Caco-2 (cell line): ENCODE measurements at regions not wholly inside any gene's neighbourhood (a gene's known extent, or its start where the extent isn't known, plus 50 kb on each side); places are given as distances from the start of the nearest gene placed in this dataset.
"Not testable (repeated sequence)": the region's sequence is repeated elsewhere in the genome, so short reads cannot be mapped to it uniquely, and the experiment has no call there.

ENCODE experiments used
- BruUV-seq: library from RNA; stranded (reverse); fragments of 400-500 nt; replicated peaks from 2 replicates; lab custom pipeline; 2021; lab: Mats Ljungman, UMichigan
- CTCF ChIA-PET: fragments of 300-600 bp; sonication (Branson Sonifier 250); formaldehyde crosslinking; loops from one replicate; lab custom pipeline; 2022; ENCODE audit warnings: antibody characterized with exemption; lab: Charles Lee
- POLR2A ChIA-PET: fragments of 300-600 bp; sonication (Branson Sonifier 250); formaldehyde crosslinking; loops from one replicate; lab custom pipeline; 2022; ENCODE audit warnings: antibody characterized with exemption; lab: Charles Lee
- DNase-seq, 2 experiments: peaks; one replicate each; pipeline versions ENCODE4 v3.0.0 to v3.0.0-alpha.2; 2020 to 2022
- H3K27me3 ChIP-seq: replicated peaks from 2 replicates; pipeline ENCODE4 v1.6.0; 2011; ENCODE audit warnings: low read length; ENCODE audit not compliant: control insufficient read depth, insufficient read depth
- H3K36me3 ChIP-seq: 2 replicates; pipeline ENCODE4 v1.5.1; 2011; ENCODE audit warnings: low read length; ENCODE audit not compliant: control insufficient read depth, insufficient read depth
- H3K4me1 ChIP-seq: fragments of 250-450 bp; sonication (Bioruptor Pico); 2 replicates; pipeline ENCODE4 v1.5.1; 2020; ENCODE audit warnings: mild to moderate bottlenecking
- H3K4me3 ChIP-seq: 2 replicates; pipeline ENCODE4 v1.5.1; 2011; ENCODE audit warnings: low read depth, mild to moderate bottlenecking, control low read depth, low read length
- H3K9me3 ChIP-seq: fragments of 250-450 bp; sonication (Bioruptor Pico); 2 replicates; pipeline ENCODE4 v1.5.1; 2020; ENCODE audit warnings: mild to moderate bottlenecking, moderate library complexity
- H3K27ac Mint-ChIP-seq: one replicate; pipeline ENCODE4 v1.8.0; 2022; ENCODE audit warnings: mixed read lengths; ENCODE audit not compliant: unreplicated experiment
- H3K27me3 Mint-ChIP-seq: one replicate; pipeline ENCODE4 v1.8.0; 2022; ENCODE audit warnings: mixed read lengths; ENCODE audit not compliant: insufficient read depth, unreplicated experiment
- H3K36me3 Mint-ChIP-seq: one replicate; pipeline ENCODE4 v1.8.0; 2022; ENCODE audit warnings: mild to moderate bottlenecking, mixed read lengths; ENCODE audit not compliant: insufficient read depth, unreplicated experiment
- H3K4me1 Mint-ChIP-seq: one replicate; pipeline ENCODE4 v1.8.0; 2022; ENCODE audit warnings: low read depth, mixed read lengths; ENCODE audit not compliant: unreplicated experiment
- H3K4me3 Mint-ChIP-seq: one replicate; pipeline ENCODE4 v1.8.0; 2022; ENCODE audit warnings: mild to moderate bottlenecking, moderate library complexity, mixed read lengths; ENCODE audit not compliant: unreplicated experiment
- H3K9me3 Mint-ChIP-seq: one replicate; pipeline ENCODE4 v1.8.0; 2022; ENCODE audit warnings: mixed read lengths; ENCODE audit not compliant: unreplicated experiment
- intact Hi-C: fragments of 100-400 bp; cut with micrococcal nuclease; formaldehyde crosslinking; loops from one replicate; pipeline ENCODE4 v1.10.0; 2022; ENCODE audit not compliant: unreplicated experiment
- TF ChIP-seq, protein P1 (sequence below), 2 experiments: fragments of 200-600 bp in 1 of 2; IDR thresholded peaks; 1 replicate in 1 of 2; 2 replicates in 1 of 2; pipeline versions ENCODE4 v1.5.1 to v1.8.0; 2011 to 2022; ENCODE audit warnings: antibody characterized with exemption in 1 of 2, control low read depth in 1 of 2, inconsistent platforms in 1 of 2, low read depth in 1 of 2, low read length in 1 of 2, mild to moderate bottlenecking in 1 of 2, moderate library complexity in 1 of 2; ENCODE audit not compliant: insufficient read depth in 1 of 2, severe bottlenecking in 1 of 2, unreplicated experiment in 1 of 2

DNA sequence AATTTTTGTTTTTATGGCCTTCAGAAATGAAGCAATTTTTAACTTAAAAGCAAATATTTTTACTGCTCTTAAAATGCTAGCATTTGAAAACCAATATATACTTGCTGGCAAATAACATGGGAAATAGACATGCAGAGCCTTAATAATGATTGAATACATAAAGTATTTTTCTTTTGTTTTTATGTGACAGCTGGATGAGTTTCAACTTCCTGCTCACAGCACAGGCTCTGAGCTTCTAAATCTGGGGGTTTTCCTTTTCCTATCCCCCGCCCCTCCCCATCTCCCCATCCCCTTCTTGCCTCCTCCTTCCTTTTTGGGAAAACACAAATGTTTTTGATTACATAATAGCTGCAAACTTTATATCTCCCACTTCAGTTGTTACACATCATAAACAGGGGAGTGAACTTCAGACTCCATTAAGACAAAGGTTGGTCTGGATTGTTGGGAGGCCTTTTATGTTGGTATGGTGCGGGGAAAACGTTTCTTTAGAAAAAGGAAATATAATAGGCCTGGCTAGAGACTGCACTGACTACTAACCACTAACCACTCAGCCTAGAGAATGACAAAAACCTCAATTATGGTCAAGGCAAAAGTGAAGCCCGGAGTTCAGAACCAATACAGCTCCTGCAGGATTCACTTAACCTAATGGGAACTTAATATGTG lies 116.1 kb upstream of the GORAB start:
- H3K9me3 ChIP-seq: no peaks in the 10 kb centered on the region
- intact Hi-C loops: no loop called here
- BruUV-seq: no TSS peak
- H3K27me3 ChIP-seq: no peaks in the 10 kb centered on the region
- Mint-ChIP-seq H3K27me3 (peaks cover 3% of the 10 kb centered on the region), H3K9me3 (no peaks in the 10 kb centered on the region), H3K36me3 (no peaks in the 10 kb centered on the region), H3K27ac (no peak overlapping the region), H3K4me3 (no peak overlapping the region), H3K4me1 (no peaks in the 10 kb centered on the region)
- H3K36me3 ChIP-seq: no peaks in the 10 kb centered on the region
- DNase-seq: no peak
- no peaks in the 10 kb centered on the region for H3K4me1 ChIP-seq
- ChIA-PET POLR2A (interaction anchor here (0.7 kb wide), 1 partner anchor 523 kb away, joined by 5 read pairs; no protein-coding TSS in a partner anchor), CTCF (no interaction called here)
- H3K4me3 ChIP-seq: no peak overlapping the region
- TF ChIP-seq, protein P1, sequence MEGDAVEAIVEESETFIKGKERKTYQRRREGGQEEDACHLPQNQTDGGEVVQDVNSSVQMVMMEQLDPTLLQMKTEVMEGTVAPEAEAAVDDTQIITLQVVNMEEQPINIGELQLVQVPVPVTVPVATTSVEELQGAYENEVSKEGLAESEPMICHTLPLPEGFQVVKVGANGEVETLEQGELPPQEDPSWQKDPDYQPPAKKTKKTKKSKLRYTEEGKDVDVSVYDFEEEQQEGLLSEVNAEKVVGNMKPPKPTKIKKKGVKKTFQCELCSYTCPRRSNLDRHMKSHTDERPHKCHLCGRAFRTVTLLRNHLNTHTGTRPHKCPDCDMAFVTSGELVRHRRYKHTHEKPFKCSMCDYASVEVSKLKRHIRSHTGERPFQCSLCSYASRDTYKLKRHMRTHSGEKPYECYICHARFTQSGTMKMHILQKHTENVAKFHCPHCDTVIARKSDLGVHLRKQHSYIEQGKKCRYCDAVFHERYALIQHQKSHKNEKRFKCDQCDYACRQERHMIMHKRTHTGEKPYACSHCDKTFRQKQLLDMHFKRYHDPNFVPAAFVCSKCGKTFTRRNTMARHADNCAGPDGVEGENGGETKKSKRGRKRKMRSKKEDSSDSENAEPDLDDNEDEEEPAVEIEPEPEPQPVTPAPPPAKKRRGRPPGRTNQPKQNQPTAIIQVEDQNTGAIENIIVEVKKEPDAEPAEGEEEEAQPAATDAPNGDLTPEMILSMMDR (IDR thresholded peaks at IDR 0.05; ENCODE audit: insufficient read depth in 1 of 2, low read depth in 1 of 2, low read length in 1 of 2, severe bottlenecking in 1 of 2, unreplicated experiment in 1 of 2): no peak

DNA sequence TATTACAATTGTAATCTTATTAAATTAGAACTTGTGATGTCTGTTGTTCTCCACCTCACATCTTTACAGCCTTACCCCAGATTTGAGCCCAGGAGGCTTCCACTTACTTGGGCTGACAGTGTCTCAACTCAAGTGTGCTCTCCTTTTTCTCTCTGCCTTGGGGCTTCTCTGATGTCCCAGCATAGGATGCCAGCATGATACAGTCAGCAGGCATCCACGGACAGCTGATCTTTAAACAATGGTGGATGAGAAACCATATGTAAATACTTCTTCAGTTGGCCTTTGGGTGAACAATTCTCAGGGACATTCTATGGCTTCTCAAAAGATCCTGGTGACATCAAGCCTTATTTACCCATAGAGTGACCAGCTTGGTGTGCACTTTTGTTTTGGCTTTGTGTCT lies 107.6 kb upstream of the GORAB start:
- DNase-seq: no peak
- POLR2A ChIA-PET: no interaction called here
- Mint-ChIP-seq H3K27ac (no peak overlapping the region), H3K27me3 (no peaks in the 10 kb centered on the region), H3K9me3 (no peaks in the 10 kb centered on the region), H3K36me3 (no peaks in the 10 kb centered on the region), H3K4me1 (no peaks in the 10 kb centered on the region), H3K4me3 (no peak overlapping the region)
- no peaks in the 10 kb centered on the region for H3K36me3 ChIP-seq
- CTCF ChIA-PET: interaction anchor here (0.7 kb wide), 1 partner anchor 472 kb away, joined by 3 read pairs; no protein-coding TSS in a partner anchor
- TF ChIP-seq, protein P1 (IDR thresholded peaks at IDR 0.05; ENCODE audit: insufficient read depth in 1 of 2, low read depth in 1 of 2, low read length in 1 of 2, severe bottlenecking in 1 of 2, unreplicated experiment in 1 of 2): no peak
- H3K27me3 ChIP-seq: no peaks in the 10 kb centered on the region
- no peak overlapping the region for H3K4me3 ChIP-seq
- intact Hi-C loops: no loop called here
- H3K9me3 ChIP-seq: no peaks in the 10 kb centered on the region
- BruUV-seq: no TSS peak
- H3K4me1 ChIP-seq: no peaks in the 10 kb centered on the region

DNA sequence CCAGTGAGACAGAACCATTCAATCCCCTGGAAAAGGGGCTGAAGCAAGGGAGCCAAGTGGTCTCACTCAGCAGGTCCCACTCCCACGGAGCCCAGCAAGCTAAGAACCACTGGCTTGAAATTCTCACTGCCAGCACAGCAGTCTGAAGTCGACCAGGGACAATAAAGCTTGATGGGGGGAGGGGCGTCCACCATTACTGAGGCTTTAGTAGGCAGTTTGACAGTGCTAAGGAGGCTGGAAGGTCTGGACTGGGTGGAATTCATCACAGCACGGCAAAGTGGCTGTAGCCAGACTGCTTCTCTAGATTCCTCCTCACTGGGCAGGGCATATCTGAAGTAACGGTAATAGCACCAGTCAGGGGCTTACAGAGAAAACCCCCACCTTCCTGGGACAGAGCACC lies 105.4 kb upstream of the GORAB start:
- no peak overlapping the region for H3K4me3 ChIP-seq
- H3K36me3 ChIP-seq: no peaks in the 10 kb centered on the region
- CTCF ChIA-PET: no interaction called here
- no peaks in the 10 kb centered on the region for H3K4me1 ChIP-seq
- TF ChIP-seq, protein P1 (IDR thresholded peaks at IDR 0.05; ENCODE audit: insufficient read depth in 1 of 2, low read depth in 1 of 2, low read length in 1 of 2, severe bottlenecking in 1 of 2, unreplicated experiment in 1 of 2): no peak
- no TSS peak for BruUV-seq
- H3K9me3 Mint-ChIP-seq: no peaks in the 10 kb centered on the region
- H3K9me3 ChIP-seq: no peaks in the 10 kb centered on the region
- no peak overlapping the region for H3K27ac Mint-ChIP-seq
- H3K4me1 Mint-ChIP-seq: no peaks in the 10 kb centered on the region
- DNase-seq: no peak
- H3K36me3 Mint-ChIP-seq: no peaks in the 10 kb centered on the region
- no peaks in the 10 kb centered on the region for H3K27me3 ChIP-seq
- no peak overlapping the region for H3K4me3 Mint-ChIP-seq
- POLR2A ChIA-PET: no interaction called here
- H3K27me3 Mint-ChIP-seq: no peaks in the 10 kb centered on the region
- intact Hi-C loops: no loop called here

DNA sequence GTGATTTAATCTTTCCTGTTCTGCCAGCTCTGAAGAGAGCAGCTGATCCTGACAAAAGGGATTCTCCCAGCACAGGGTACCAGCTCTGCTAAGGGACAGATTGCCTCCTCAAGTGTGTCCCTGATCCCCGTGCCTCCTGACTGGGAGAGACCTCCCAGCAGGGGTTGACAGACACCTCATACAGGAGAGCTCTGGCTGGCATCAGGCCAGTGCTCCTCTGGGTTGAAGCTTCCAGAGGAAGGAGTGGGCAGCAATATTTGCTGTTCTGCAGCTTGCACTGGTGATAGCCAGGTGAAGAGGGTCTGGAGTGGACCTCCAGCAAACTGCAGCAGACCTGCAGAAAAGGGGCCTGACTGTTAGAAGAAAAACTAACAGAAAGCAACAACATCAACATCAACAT lies 105.0 kb upstream of the GORAB start:
- H3K27ac Mint-ChIP-seq, H3K4me3 ChIP-seq, H3K4me1 Mint-ChIP-seq, POLR2A ChIA-PET, H3K27me3 ChIP-seq, H3K36me3 Mint-ChIP-seq, H3K9me3 ChIP-seq, BruUV-seq, CTCF ChIA-PET, H3K4me3 Mint-ChIP-seq, H3K27me3 Mint-ChIP-seq, DNase-seq, intact Hi-C loops, H3K36me3 ChIP-seq, H3K9me3 Mint-ChIP-seq, H3K4me1 ChIP-seq: not testable (repeated sequence)
